B cell (primary cell): ENCODE measurements at regions not wholly inside any gene's neighbourhood (a gene's known extent, or its start where the extent isn't known, plus 50 kb on each side); places are given as distances from the start of the nearest gene placed in this dataset.

Source experiments
- ATAC-seq: fragments of 200-7000 bp; cut with Tn5 transposase; one replicate; pipeline ENCODE4 v1.10.0; 2021; ENCODE audit warnings: low read depth, mild to moderate bottlenecking, moderate number of reproducible peaks, moderate library complexity
- CTCF ChIA-PET: fragments of 350-600 bp; sonication (Branson Sonifier 250); formaldehyde crosslinking; loops from one replicate; lab custom pipeline; 2021; ENCODE audit warnings: antibody characterized with exemption, inconsistent platforms; lab: Charles Lee
- POLR2A ChIA-PET: fragments of 350-600 bp; sonication (Branson Sonifier 250); formaldehyde crosslinking; loops from one replicate; lab custom pipeline; 2021; ENCODE audit warnings: antibody characterized with exemption; lab: Charles Lee
- DNase-seq: peaks from one replicate; pipeline ENCODE4 v3.0.0; 2013
- H2AFZ ChIP-seq: 2 replicates; pipeline ENCODE4 v1.6.1; 2012; ENCODE audit warnings: mild to moderate bottlenecking, low read depth, low read length; ENCODE audit not compliant: insufficient read depth, poor library complexity, severe bottlenecking
- H3K27ac ChIP-seq, 2 donors: 1 replicate in 1 of 2; 2 replicates in 1 of 2; pipeline ENCODE4 v1.5.1; 2012 to 2013; ENCODE audit warnings: low read length in 2 of 2, mild to moderate bottlenecking in 2 of 2, moderate library complexity in 1 of 2
- H3K27me3 ChIP-seq, 4 experiments: fragments of 200-600 bp in 1 of 4; sonication (generic) in 1 of 4; replicated peaks in 1 of 4; 1 replicate in 2 of 4; 2 replicates in 2 of 4; pipeline versions ENCODE4 v1.6.1 to v1.7.0; 2013 to 2016; ENCODE audit warnings: low read length in 3 of 4, mild to moderate bottlenecking in 2 of 4, mixed read lengths in 1 of 4, moderate library complexity in 1 of 4; ENCODE audit not compliant: insufficient read depth in 4 of 4, control insufficient read depth in 3 of 4; ENCODE audit errors: control extremely low read depth in 1 of 4
- H3K36me3 ChIP-seq, 2 experiments: replicated peaks in 1 of 2; 1 replicate in 1 of 2; 2 replicates in 1 of 2; pipeline versions ENCODE4 v1.6.1 to v1.7.1; 2013; ENCODE audit warnings: low read length in 1 of 2; ENCODE audit not compliant: insufficient read depth in 2 of 2, control insufficient read depth in 1 of 2; ENCODE audit errors: control extremely low read depth in 1 of 2, extremely low read depth in 1 of 2
- H3K4me1 ChIP-seq, 2 donors: fragments of 200-600 bp in 1 of 2; sonication (generic) in 1 of 2; 1 replicate in 1 of 2; 2 replicates in 1 of 2; pipeline versions ENCODE4 v1.5.1 to v1.6.1; 2013 to 2017; ENCODE audit warnings: low read length in 2 of 2; ENCODE audit not compliant: control insufficient read depth in 2 of 2, insufficient read depth in 2 of 2
- H3K4me2 ChIP-seq: replicated peaks from 2 replicates; pipeline ENCODE3; 2012; ENCODE audit warnings: mild to moderate bottlenecking, low read depth, low read length; ENCODE audit not compliant: poor library complexity, severe bottlenecking
- H3K4me3 ChIP-seq, 5 experiments: fragments of 200-600 bp in 1 of 5; sonication (generic) in 1 of 5; 1 replicate in 3 of 5; 2 replicates in 2 of 5; pipeline versions ENCODE4 v1.5.1 to v1.7.0; 2011 to 2016; ENCODE audit warnings: low read length in 4 of 5, mild to moderate bottlenecking in 4 of 5, low read depth in 2 of 5, control low read depth in 1 of 5, moderate library complexity in 1 of 5; ENCODE audit not compliant: insufficient read depth in 1 of 5; ENCODE audit errors: control extremely low read depth in 1 of 5, extremely low read depth in 1 of 5
- H3K79me2 ChIP-seq: fragments of 200-600 bp; sonication (generic); one replicate; pipeline ENCODE4 v1.6.0; 2016; ENCODE audit warnings: low read length; ENCODE audit not compliant: control insufficient read depth, insufficient read depth
- H3K9ac ChIP-seq: fragments of 200-600 bp; sonication (generic); 2 replicates; pipeline ENCODE4 v1.6.1; 2017; ENCODE audit warnings: mild to moderate bottlenecking, low read length, moderate library complexity
- H3K9me3 ChIP-seq, 3 donors: one replicate each; pipeline versions ENCODE4 v1.6.1 to v1.7.1; 2013; ENCODE audit warnings: low read length in 2 of 3; ENCODE audit not compliant: control insufficient read depth in 2 of 3, insufficient read depth in 1 of 3; ENCODE audit errors: control extremely low read depth in 1 of 3
- H4K20me1 ChIP-seq: 2 replicates; pipeline ENCODE4 v1.6.0; 2012; ENCODE audit warnings: mild to moderate bottlenecking, low read length; ENCODE audit not compliant: insufficient read depth, control insufficient read depth, poor library complexity, severe bottlenecking
- H3K27ac Mint-ChIP-seq: one replicate; pipeline ENCODE4 v1.8.0; 2021; ENCODE audit warnings: mixed read lengths
- H3K27me3 Mint-ChIP-seq: one replicate; pipeline ENCODE4 v1.8.0; 2021; ENCODE audit warnings: mixed read lengths
- H3K4me1 Mint-ChIP-seq: one replicate; pipeline ENCODE4 v1.8.0; 2021; ENCODE audit warnings: mixed read lengths
- H3K4me3 Mint-ChIP-seq: one replicate; pipeline ENCODE4 v1.8.0; 2021; ENCODE audit warnings: mixed read lengths
- H3K9me3 Mint-ChIP-seq: one replicate; pipeline ENCODE4 v1.8.0; 2022; ENCODE audit warnings: mixed read lengths; ENCODE audit not compliant: insufficient read depth
- CTCF ChIP-seq: fragments of 200-600 bp; IDR thresholded peaks from one replicate; pipeline ENCODE4 v1.8.0; 2022; ENCODE audit warnings: antibody characterized with exemption, mild to moderate bottlenecking
- EZH2 ChIP-seq: IDR thresholded peaks from 2 replicates; pipeline ENCODE4 v1.6.1; 2012; ENCODE audit warnings: borderline replicate concordance, low read depth, mild to moderate bottlenecking, moderate library complexity, low read length; ENCODE audit not compliant: insufficient read depth, poor library complexity, severe bottlenecking
- WGBS: methylation state at CpG from one replicate; pipeline ENCODE4 v1.1.5; 2013; ENCODE audit warnings: missing lambda C conversion rate; ENCODE audit not compliant: insufficient coverage; 5-methylcytosine and 5-hydroxymethylcytosine counted together
- intact Hi-C: fragments of 100-400 bp; cut with micrococcal nuclease; formaldehyde crosslinking; loops from one replicate; pipeline ENCODE4 v1.10.0; 2022

- WGBS, result no CpG with 5 or more reads among the region's 4 CpGs
- no peaks in the 10 kb centered on the region for H3K4me1 Mint-ChIP-seq
- Histone ChIP-seq H3K27ac (no peak overlapping the region), H2AFZ (no peak overlapping the region), H3K79me2 (no peaks in the 10 kb centered on the region), H4K20me1 (no peaks in the 10 kb centered on the region), H3K27me3 (no peaks in the 10 kb centered on the region), H3K4me1 (no peaks in the 10 kb centered on the region), H3K36me3 (no peaks in the 10 kb centered on the region), H3K4me2 (no peak overlapping the region), H3K4me3 (no peak overlapping the region), H3K9ac (no peak overlapping the region), H3K9me3 (no peaks in the 10 kb centered on the region)
- no peak overlapping the region for H3K27ac Mint-ChIP-seq
- ATAC-seq, result no peak
- no peaks in the 10 kb centered on the region for H3K9me3 Mint-ChIP-seq
- POLR2A ChIA-PET, result no interaction called here
- H3K27me3 Mint-ChIP-seq, result peaks cover 13% of the 10 kb centered on the region
- intact Hi-C loops, result no loop called here
- H3K4me3 Mint-ChIP-seq, result no peak overlapping the region
- CTCF ChIA-PET, result no interaction called here
- TF ChIP-seq EZH2, result no peak
- TF ChIP-seq CTCF, result no peak
- no peak for DNase-seq
These were observed 413.5 kb upstream of the THBS1 start for GRCh38 chr15:39167164-39168058.

DNA sequence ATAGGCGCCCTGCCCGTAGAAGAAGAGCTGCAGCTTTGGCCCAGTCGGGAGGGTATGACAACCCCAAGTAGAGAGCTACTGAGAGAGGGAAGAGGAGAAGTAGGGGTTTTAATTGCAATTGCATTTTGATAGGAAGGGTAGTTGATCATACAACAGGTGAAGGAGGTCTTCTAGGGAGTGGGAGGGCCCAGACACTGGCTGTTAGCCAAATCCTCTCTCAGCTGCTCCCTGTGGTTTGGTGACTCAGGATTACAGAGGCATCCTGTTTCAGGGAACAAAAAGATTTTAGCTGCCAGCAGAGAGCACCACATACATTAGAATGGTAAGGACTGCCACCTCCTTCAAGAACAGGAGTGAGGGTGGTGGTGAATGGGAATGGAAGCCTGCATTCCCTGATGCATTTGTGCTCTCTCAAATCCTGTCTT lies 408.9 kb upstream of the THBS1 start:
- H3K27ac Mint-ChIP-seq, result no peak overlapping the region
- H4K20me1 ChIP-seq, result no peaks in the 10 kb centered on the region
- no peak for DNase-seq
- H3K36me3 ChIP-seq, result no peaks in the 10 kb centered on the region
- no peak overlapping the region for H2AFZ ChIP-seq
- H3K4me3 Mint-ChIP-seq, result no peak overlapping the region
- ATAC-seq, result no peak
- no peak overlapping the region for H3K4me2 ChIP-seq
- TF ChIP-seq CTCF (no peak), EZH2 (no peak)
- peaks cover 0 to 2% (median 0%) of the 10 kb centered on the region in 4 experiments for H3K27me3 ChIP-seq
- H3K9ac ChIP-seq, result no peak overlapping the region
- no peaks in the 10 kb centered on the region for H3K4me1 Mint-ChIP-seq
- no peak overlapping the region for H3K27ac ChIP-seq
- no peaks in the 10 kb centered on the region for H3K9me3 ChIP-seq
- no peak overlapping the region for H3K4me3 ChIP-seq
- intact Hi-C loops, result no loop called here
- CTCF ChIA-PET, result no interaction called here
- H3K4me1 ChIP-seq, result no peaks in the 10 kb centered on the region
- peaks cover 4% of the 10 kb centered on the region for H3K27me3 Mint-ChIP-seq
- H3K79me2 ChIP-seq, result no peaks in the 10 kb centered on the region
- POLR2A ChIA-PET, result no interaction called here
- no peaks in the 10 kb centered on the region for H3K9me3 Mint-ChIP-seq
- 57% methylated on average over 1 of the region's 3 CpGs for WGBS
